Smooth muscle cell (in vitro differentiated cells): ENCODE measurements at regions not wholly inside any gene's neighbourhood (a gene's known extent, or its start where the extent isn't known, plus 50 kb on each side); places are given as distances from the start of the nearest gene placed in this dataset.

Source experiments
- DNase-seq: peaks from one replicate; lab custom pipeline; 2025; ENCODE audit not compliant: unreplicated experiment; lab: John Stamatoyannopoulos, UW
- H2AFZ ChIP-seq: fragments of 200-600 bp; sonication (generic); 2 replicates; pipeline ENCODE4 v1.6.0; 2016; ENCODE audit warnings: antibody characterized with exemption, low read depth, mild to moderate bottlenecking
- H3F3A ChIP-seq: fragments of 200-600 bp; sonication (generic); 2 replicates; pipeline ENCODE4 v1.6.0; 2017; ENCODE audit warnings: antibody characterized with exemption, low read depth
- H3K27ac ChIP-seq: fragments of 200-600 bp; sonication (generic); 2 replicates; pipeline ENCODE4 v1.5.1; 2016; ENCODE audit warnings: low read depth, mild to moderate bottlenecking
- H3K27me3 ChIP-seq: fragments of 200-600 bp; sonication (generic); 2 replicates; pipeline ENCODE4 v1.6.1; 2016; ENCODE audit warnings: low read depth, mild to moderate bottlenecking
- H3K36me3 ChIP-seq: fragments of 200-600 bp; sonication (generic); 2 replicates; pipeline ENCODE4 v1.5.1; 2016; ENCODE audit warnings: low read depth
- H3K4me1 ChIP-seq: fragments of 200-600 bp; sonication (generic); 2 replicates; pipeline ENCODE4 v1.5.1; 2016; ENCODE audit warnings: low read depth
- H3K4me2 ChIP-seq: fragments of 200-600 bp; sonication (generic); 2 replicates; pipeline ENCODE4 v1.6.0; 2016; ENCODE audit warnings: mild to moderate bottlenecking
- H3K4me3 ChIP-seq: fragments of 200-600 bp; sonication (generic); 2 replicates; pipeline ENCODE4 v1.5.1; 2016; ENCODE audit warnings: mild to moderate bottlenecking
- H3K79me2 ChIP-seq: fragments of 200-600 bp; sonication (generic); 2 replicates; pipeline ENCODE4 v1.6.0; 2016; ENCODE audit warnings: low read depth, mild to moderate bottlenecking
- H3K9ac ChIP-seq: fragments of 200-600 bp; sonication (generic); 2 replicates; pipeline ENCODE4 v1.6.0; 2016; ENCODE audit warnings: low read depth
- H3K9me3 ChIP-seq: fragments of 200-600 bp; sonication (generic); replicated peaks from 2 replicates; pipeline ENCODE4 v1.5.1; 2016; ENCODE audit warnings: low read depth
- H4K20me1 ChIP-seq: fragments of 200-600 bp; sonication (generic); 2 replicates; pipeline ENCODE4 v1.6.0; 2016; ENCODE audit warnings: low read depth
- WGBS: methylation state at CpG from one replicate; pipeline ENCODE4 v1.1.7; 2016; ENCODE audit warnings: low lambda C conversion rate; 5-methylcytosine and 5-hydroxymethylcytosine counted together
- TF ChIP-seq, protein P1 (sequence below): fragments of 200-600 bp; sonication (generic); IDR thresholded peaks from 2 replicates; pipeline ENCODE4 v1.5.1; 2017; ENCODE audit warnings: borderline replicate concordance, mild to moderate bottlenecking, antibody characterized with exemption; ENCODE audit not compliant: insufficient read depth, poor library complexity, severe bottlenecking

DNA sequence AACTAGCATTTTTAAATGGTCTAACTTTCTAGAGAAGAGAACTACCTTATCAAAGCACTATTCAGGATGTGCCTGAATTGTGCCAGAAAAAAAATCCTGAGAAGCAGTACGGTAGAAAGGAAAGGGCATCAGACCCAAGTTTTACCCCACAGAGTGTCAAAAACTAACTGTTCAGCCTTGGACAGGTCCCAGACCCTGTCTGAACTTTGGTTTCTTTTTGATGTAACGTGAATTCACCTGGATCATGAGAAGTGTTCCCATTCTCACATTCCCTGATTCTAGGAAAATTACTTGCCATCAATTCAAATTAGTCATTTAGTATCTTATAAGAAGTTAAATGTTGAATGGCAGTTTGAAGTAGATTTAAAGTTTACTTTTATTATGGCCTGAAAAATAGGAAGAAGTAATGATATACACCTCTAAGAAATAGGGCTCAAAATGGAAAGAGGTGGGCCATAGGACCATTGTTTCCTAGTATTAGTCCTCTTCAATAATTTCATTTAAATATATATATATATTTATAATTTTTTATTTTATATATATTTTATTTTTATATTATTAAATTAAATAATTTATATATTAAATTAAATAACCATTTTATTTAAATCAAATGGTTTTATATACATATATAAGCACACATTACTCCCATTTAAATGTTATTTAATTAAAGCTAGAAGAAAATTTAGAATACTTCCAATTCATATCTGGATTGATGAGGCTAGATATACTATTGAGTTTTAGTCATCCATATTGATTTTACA, 181.9 kb upstream of the PPARGC1A start:
- TF ChIP-seq, protein P1, sequence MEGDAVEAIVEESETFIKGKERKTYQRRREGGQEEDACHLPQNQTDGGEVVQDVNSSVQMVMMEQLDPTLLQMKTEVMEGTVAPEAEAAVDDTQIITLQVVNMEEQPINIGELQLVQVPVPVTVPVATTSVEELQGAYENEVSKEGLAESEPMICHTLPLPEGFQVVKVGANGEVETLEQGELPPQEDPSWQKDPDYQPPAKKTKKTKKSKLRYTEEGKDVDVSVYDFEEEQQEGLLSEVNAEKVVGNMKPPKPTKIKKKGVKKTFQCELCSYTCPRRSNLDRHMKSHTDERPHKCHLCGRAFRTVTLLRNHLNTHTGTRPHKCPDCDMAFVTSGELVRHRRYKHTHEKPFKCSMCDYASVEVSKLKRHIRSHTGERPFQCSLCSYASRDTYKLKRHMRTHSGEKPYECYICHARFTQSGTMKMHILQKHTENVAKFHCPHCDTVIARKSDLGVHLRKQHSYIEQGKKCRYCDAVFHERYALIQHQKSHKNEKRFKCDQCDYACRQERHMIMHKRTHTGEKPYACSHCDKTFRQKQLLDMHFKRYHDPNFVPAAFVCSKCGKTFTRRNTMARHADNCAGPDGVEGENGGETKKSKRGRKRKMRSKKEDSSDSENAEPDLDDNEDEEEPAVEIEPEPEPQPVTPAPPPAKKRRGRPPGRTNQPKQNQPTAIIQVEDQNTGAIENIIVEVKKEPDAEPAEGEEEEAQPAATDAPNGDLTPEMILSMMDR = no peak
- no peaks in the 10 kb centered on the region for H3K36me3 ChIP-seq
- no peak for DNase-seq
- no peak overlapping the region for H2AFZ ChIP-seq
- no peak overlapping the region for H3K27ac ChIP-seq
- 88% methylated on average over 2 of the region's 2 CpGs for WGBS
- no peak overlapping the region for H3K9ac ChIP-seq
- H3K9me3 ChIP-seq = no peaks in the 10 kb centered on the region
- no peak overlapping the region for H3K4me2 ChIP-seq
- H3K79me2 ChIP-seq = no peaks in the 10 kb centered on the region
- no peak overlapping the region for H3K4me3 ChIP-seq
- peaks cover 8% of the 10 kb centered on the region for H3F3A ChIP-seq
- peaks cover 6% of the 10 kb centered on the region for H3K4me1 ChIP-seq
- H4K20me1 ChIP-seq = no peaks in the 10 kb centered on the region
- H3K27me3 ChIP-seq = no peaks in the 10 kb centered on the region

DNA sequence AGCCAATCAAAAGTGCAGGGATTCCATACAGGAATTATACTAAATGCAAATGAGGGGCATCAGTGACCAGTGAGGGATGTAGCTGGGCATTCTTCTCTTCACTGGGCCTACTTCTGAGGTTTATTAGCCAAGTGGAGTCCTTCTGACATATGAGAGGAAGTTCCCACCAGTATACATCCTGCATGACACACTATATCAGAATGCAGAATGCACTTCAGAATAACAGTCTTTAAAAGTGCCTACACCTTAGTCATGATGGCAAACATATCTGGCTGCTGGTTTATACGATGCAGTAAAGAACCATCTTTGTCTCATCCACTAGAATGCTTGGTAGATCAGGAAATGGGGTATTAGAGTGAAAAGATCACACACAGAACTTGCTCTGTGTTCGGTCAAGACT, 180.3 kb upstream of the PPARGC1A start:
- peak overlapping the region; percentile 86 for H2AFZ ChIP-seq
- H3K4me2 ChIP-seq = peak overlapping the region; percentile 58

DNA sequence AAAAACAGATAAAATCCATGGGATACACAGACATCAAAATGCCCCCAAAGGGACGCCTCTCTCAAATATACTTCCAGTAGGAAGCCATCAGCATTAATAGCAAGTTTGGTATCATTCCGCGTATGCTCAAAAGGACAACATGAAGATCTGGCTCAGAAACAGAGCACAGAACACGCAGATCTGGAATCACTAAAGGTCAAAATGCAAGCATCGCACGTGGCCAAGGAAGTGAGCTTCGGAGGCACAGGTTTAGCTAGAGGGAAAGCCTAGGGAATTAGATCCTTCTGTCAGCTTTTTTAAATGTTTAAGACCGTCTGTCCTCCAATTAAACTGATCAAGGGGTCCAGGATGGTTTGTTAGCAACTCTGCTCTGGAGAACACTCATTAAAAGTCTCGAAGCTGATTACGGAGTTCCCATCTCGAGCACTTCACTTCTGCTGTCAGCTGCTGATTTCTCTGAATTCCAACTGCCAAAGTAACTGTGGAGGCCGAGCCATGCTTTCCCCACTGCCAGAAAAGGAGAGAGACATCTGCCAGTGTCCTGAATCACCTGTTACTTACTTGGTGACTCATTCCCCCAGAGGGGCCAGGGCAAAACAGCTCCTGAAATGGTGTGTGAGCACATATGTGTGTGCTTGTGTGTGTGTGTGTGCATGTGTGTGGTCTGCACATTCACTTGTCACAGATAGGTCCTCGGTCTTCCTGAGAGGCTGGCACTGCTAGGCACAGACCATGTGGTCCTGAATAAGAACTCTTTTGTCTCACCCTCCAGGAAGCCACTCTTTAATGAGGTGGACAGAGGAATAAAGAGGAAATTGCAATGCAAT, 177.7 kb upstream of the PPARGC1A start:
- WGBS = 65% methylated on average over 13 of the region's 13 CpGs
- no peak overlapping the region for H3K4me2 ChIP-seq
- H3K27me3 ChIP-seq = no peaks in the 10 kb centered on the region
- no peaks in the 10 kb centered on the region for H4K20me1 ChIP-seq
- no peak for DNase-seq
- H3K27ac ChIP-seq = no peak overlapping the region
- peaks cover 8% of the 10 kb centered on the region for H3F3A ChIP-seq
- H3K36me3 ChIP-seq = no peaks in the 10 kb centered on the region
- no peak overlapping the region for H2AFZ ChIP-seq
- H3K4me1 ChIP-seq = peaks cover 6% of the 10 kb centered on the region
- H3K4me3 ChIP-seq = no peak overlapping the region
- H3K79me2 ChIP-seq = no peaks in the 10 kb centered on the region
- H3K9me3 ChIP-seq = no peaks in the 10 kb centered on the region
- TF ChIP-seq, protein P1 = no peak
- H3K9ac ChIP-seq = no peak overlapping the region

More for the DNA sequence above, 180.3 kb upstream of the PPARGC1A start:
- H3F3A ChIP-seq = peaks cover 8% of the 10 kb centered on the region
- H3K36me3 ChIP-seq = no peaks in the 10 kb centered on the region
- no peaks in the 10 kb centered on the region for H4K20me1 ChIP-seq
- H3K9ac ChIP-seq = no peak overlapping the region
- no peak overlapping the region for H3K4me3 ChIP-seq
- WGBS = 13% methylated on average over 2 of the region's 2 CpGs
- no peaks in the 10 kb centered on the region for H3K9me3 ChIP-seq
- TF ChIP-seq, protein P1 = no peak
- no peaks in the 10 kb centered on the region for H3K27me3 ChIP-seq
- no peaks in the 10 kb centered on the region for H3K79me2 ChIP-seq
- peaks cover 6% of the 10 kb centered on the region for H3K4me1 ChIP-seq
- H3K27ac ChIP-seq = peak overlapping the region; percentile 77
- DNase-seq = no peak
